ENCODE measurements at regions not wholly inside any gene's neighbourhood (a gene's known extent, or its start where the extent isn't known, plus 50 kb on each side); places are given as distances from the start of the nearest gene placed in this dataset.

DNA sequence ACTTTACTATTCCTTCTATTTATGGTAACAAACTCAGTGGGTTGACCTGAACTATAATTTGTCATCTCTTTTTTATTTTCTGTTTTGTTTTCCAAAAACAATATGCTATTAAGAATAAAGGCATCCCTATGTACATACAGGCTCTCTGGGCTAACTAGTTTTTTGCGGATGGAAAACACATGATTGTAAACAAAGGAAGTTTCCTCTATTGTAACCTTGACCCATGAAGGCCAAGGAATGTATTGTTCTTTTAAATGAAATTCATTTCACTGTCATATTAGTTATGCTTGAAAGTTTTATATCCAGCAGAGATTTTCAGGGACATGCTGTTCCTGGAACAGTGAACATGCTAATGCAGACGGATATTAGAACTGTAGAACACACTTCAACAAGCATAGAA is 705.0 kb upstream of the SEL1L start (continued):
- TF ChIP-seq, protein P1, sequence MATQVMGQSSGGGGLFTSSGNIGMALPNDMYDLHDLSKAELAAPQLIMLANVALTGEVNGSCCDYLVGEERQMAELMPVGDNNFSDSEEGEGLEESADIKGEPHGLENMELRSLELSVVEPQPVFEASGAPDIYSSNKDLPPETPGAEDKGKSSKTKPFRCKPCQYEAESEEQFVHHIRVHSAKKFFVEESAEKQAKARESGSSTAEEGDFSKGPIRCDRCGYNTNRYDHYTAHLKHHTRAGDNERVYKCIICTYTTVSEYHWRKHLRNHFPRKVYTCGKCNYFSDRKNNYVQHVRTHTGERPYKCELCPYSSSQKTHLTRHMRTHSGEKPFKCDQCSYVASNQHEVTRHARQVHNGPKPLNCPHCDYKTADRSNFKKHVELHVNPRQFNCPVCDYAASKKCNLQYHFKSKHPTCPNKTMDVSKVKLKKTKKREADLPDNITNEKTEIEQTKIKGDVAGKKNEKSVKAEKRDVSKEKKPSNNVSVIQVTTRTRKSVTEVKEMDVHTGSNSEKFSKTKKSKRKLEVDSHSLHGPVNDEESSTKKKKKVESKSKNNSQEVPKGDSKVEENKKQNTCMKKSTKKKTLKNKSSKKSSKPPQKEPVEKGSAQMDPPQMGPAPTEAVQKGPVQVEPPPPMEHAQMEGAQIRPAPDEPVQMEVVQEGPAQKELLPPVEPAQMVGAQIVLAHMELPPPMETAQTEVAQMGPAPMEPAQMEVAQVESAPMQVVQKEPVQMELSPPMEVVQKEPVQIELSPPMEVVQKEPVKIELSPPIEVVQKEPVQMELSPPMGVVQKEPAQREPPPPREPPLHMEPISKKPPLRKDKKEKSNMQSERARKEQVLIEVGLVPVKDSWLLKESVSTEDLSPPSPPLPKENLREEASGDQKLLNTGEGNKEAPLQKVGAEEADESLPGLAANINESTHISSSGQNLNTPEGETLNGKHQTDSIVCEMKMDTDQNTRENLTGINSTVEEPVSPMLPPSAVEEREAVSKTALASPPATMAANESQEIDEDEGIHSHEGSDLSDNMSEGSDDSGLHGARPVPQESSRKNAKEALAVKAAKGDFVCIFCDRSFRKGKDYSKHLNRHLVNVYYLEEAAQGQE (IDR thresholded peaks at IDR 0.05): no peak
- TF ChIP-seq JUNB (IDR thresholded peaks at IDR 0.05) (no peak), EHF (CRISPR knock-in tag; IDR thresholded peaks at IDR 0.05) (no peak)

DNA sequence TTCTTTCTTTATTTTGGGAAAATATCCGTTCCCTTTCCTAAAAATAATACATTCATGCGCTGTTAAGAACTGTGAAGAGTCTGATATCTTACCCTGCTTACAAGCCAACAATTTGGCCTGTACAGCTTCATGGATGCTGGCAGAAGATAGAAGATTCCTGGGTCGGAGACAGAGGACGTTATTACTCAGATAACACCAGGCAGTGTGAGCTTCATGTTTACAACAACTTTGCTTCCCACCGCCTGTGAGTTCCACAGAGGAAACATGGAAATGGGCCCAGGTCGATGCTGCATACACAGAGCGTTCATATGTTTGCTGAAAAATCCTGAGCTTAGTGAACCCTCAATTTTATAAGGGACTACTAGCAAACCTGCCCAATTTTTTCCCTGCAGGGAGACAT is 705.6 kb upstream of the SEL1L start:
- 11% methylated on average over 7 of the region's 7 CpGs for WGBS (ENCODE audit: missing lambda C conversion rate)
- Histone ChIP-seq H3K4me2 (no peak overlapping the region), H3K9me3 (no peaks in the 10 kb centered on the region; the same call in 2 of the 3 replicates), H3K27ac (no peak overlapping the region), H3K4me3 (no peak overlapping the region), H3K4me1 (no peaks in the 10 kb centered on the region)
- ChIA-PET POLR2A (no interaction called here), CTCF (no interaction called here)
- TF ChIP-seq EP300 (IDR thresholded peaks at IDR 0.05) (no peak), MAZ (IDR thresholded peaks at IDR 0.05; ENCODE audit: borderline replicate concordance, low read depth, low read length) (no peak), NR3C1 (IDR thresholded peaks at IDR 0.05) (no peak), NPAS2 (CRISPR knock-in tag; IDR thresholded peaks at IDR 0.05; ENCODE audit: borderline replicate concordance) (no peak), KDM1A (IDR thresholded peaks at IDR 0.05; ENCODE audit: low read depth) (no peak), NFE2L2 (conservative IDR thresholded peaks at IDR 0.05; ENCODE audit: low read length) (no peak), JUNB (IDR thresholded peaks at IDR 0.05) (no peak), FOXS1 (CRISPR knock-in tag; IDR thresholded peaks at IDR 0.05) (no peak), POLR2AphosphoS2 (conservative IDR thresholded peaks at IDR 0.05; ENCODE audit: low read length) (no peak), GATA3 (IDR thresholded peaks at IDR 0.05; ENCODE audit: borderline replicate concordance) (no peak), ESRRA (IDR thresholded peaks at IDR 0.05; ENCODE audit: borderline replicate concordance, low read length) (no peak), HOXB5 (CRISPR knock-in tag; IDR thresholded peaks at IDR 0.05) (no peak), BHLHE40 (IDR thresholded peaks at IDR 0.05; ENCODE audit: low read depth, low read length) (no peak), PHF8 (IDR thresholded peaks at IDR 0.05; ENCODE audit: borderline replicate concordance, low read depth) (no peak), EHMT2 (IDR thresholded peaks at IDR 0.05; ENCODE audit: low read depth) (no peak), CHD4 (IDR thresholded peaks at IDR 0.05; ENCODE audit: borderline replicate concordance) (no peak)
- TF ChIP-seq, protein P1 (IDR thresholded peaks at IDR 0.05): no peak
- TF ChIP-seq, protein P2, sequence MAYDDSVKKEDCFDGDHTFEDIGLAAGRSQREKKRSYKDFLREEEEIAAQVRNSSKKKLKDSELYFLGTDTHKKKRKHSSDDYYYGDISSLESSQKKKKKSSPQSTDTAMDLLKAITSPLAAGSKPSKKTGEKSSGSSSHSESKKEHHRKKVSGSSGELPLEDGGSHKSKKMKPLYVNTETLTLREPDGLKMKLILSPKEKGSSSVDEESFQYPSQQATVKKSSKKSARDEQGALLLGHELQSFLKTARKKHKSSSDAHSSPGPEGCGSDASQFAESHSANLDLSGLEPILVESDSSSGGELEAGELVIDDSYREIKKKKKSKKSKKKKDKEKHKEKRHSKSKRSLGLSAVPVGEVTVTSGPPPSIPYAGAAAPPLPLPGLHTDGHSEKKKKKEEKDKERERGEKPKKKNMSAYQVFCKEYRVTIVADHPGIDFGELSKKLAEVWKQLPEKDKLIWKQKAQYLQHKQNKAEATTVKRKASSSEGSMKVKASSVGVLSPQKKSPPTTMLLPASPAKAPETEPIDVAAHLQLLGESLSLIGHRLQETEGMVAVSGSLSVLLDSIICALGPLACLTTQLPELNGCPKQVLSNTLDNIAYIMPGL (CRISPR knock-in tag; IDR thresholded peaks at IDR 0.05; ENCODE audit: borderline replicate concordance): no peak
- TF ChIP-seq, protein P3, sequence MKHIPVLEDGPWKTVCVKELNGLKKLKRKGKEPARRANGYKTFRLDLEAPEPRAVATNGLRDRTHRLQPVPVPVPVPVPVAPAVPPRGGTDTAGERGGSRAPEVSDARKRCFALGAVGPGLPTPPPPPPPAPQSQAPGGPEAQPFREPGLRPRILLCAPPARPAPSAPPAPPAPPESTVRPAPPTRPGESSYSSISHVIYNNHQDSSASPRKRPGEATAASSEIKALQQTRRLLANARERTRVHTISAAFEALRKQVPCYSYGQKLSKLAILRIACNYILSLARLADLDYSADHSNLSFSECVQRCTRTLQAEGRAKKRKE (CRISPR knock-in tag; IDR thresholded peaks at IDR 0.05; ENCODE audit: low read depth): no peak
- TF ChIP-seq, protein P4, sequence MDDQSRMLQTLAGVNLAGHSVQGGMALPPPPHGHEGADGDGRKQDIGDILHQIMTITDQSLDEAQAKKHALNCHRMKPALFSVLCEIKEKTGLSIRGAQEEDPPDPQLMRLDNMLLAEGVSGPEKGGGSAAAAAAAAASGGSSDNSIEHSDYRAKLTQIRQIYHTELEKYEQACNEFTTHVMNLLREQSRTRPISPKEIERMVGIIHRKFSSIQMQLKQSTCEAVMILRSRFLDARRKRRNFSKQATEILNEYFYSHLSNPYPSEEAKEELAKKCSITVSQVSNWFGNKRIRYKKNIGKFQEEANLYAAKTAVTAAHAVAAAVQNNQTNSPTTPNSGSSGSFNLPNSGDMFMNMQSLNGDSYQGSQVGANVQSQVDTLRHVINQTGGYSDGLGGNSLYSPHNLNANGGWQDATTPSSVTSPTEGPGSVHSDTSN (IDR thresholded peaks at IDR 0.05): no peak
- DNase-seq (ENCODE audit: low read depth in 1 of 2, low spot score in 1 of 2) (no peak), FAIRE-seq (no peak), ATAC-seq (no peak)
